NCI-H69 (cell line): ENCODE measurements at regions not wholly inside any gene's neighbourhood (a gene's known extent, or its start where the extent isn't known, plus 50 kb on each side); places are given as distances from the start of the nearest gene placed in this dataset.

Experiments used
- DNase-seq: peaks from one replicate; lab custom pipeline; 2025; lab: John Stamatoyannopoulos, UW

DNA sequence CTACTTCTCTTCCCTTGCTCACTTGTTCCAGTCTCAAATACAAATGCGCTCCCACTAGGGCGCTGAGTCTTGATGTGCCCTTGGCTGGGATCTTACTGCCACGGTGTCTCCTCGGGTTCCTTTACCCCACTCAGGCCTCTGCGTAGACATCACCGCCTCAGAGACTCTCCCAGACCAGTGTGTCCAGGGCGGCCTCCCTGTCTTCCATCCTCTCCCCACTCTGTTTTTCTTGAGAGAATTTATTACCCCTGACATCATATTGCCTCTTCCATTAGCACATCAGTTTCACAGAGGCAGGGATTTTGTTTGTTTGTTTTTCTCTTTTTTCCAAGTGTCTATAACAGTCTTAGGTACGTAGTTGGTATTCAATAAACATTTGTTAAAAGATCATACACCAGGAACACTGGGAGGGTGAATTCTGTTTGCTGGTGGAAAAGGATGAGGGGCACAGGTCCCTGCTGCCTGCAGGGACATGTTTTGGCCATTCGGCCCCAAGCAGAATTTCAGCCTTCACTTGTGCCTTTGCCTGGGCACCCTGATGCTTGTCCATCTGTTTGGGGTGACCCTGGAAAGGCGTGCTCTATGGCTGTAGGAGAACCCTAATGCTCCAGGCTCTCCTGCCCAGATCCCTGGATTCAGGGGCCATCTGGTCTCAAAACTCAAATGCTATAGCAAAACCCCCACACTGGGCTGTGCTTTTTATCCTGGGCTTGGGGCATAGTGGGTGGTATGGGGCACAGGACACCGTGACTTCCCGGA, 55.0 kb downstream of the RPL37A start:
- DNase-seq, result no peak

- no peak for DNase-seq
Measured at GRCh38 chr2:216554286-216554685, 55.6 kb downstream of the RPL37A start.

- peak; percentile 77 for DNase-seq
Measured at GRCh38 chr2:216554755-216555154, 56.1 kb downstream of the RPL37A start.

DNA sequence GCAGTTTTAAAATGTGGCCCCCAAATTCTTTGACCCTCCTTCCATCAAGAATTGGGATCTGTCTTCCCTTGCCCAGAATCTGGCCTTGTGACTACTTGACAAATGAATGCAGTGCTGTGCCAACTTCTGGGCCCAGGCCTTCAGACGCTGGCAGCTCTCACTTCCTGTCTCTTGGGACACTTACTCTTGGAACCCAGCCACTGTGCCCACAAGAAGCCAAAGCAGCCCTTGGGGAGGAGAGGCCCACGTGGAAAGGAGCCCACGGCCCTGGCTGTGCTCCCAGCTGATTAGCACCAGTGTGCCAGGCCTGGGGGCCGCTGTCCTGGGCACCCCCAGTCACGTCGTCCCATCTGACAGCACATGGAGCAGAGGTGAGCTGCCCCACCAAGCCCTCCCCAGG, 56.6 kb downstream of the RPL37A start:
- DNase-seq, result peak; percentile 76

GRCh38 chr2:216556202-216556601, 57.6 kb downstream of the RPL37A start:
- DNase-seq, result peak; percentile 8

DNA sequence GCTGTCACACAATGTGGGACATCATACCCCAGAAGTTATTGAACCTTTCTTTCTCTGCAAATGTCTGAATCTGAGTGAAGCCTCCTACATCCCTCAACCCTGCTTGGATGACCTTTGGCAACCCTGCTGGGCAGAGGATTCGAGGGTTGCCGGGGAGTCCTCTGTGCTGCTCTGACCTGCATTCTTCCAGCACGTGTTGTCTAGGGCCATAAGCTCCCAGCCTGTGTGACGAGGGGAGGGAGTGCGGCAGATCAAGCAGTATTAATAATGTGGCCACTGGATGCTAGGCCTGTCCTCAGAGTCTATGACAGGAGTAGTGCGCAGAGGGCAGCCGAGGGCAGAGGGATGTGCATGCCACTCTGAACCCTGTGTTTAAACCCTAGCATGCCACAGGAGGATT, 58.8 kb downstream of the RPL37A start:
- DNase-seq, result no peak

DNA sequence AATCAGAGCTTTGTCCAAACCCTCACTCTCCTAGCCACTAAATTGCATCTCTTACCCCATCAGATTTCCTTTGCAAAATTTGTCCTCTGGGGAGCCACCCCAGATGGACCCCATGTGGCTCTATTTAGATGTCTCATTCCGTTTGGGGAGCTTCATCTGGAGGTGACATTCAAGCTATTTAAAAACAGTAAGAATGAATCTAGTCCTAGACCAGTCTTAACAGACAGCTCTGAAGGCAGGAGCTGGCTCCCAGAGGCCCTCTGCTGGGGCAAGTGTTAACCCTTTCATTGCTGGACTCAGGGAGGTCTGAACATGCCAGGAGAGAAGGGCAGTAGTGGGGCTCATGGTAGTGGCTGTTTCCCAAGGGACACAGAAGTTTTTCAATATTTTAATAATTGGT, 59.2 kb downstream of the RPL37A start:
- DNase-seq, result no peak

- DNase-seq, result no peak
Measured at GRCh38 chr2:216559625-216560156, 61.0 kb downstream of the RPL37A start.

DNA sequence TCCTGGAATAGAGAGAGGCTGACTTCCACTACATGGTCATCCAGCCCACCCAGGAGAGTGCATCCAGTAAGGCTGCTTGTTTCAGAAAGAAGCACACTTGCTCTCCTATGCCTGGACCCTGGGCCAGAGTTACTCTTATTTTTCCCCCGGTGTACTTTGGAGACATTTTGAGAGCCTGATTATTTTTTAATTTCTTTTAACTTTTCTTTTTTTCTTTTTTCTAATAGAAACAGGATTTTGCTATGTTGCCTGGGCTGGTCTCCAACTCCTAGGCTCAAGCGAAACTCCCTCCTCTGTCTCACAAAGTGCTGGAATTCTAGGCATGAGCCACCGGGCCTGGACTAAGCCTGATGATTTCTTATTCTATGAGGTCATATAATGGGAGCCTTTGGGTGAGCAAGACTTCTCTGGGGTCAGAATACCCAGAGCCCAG, 62.2 kb downstream of the RPL37A start:
- DNase-seq, result no peak

DNA sequence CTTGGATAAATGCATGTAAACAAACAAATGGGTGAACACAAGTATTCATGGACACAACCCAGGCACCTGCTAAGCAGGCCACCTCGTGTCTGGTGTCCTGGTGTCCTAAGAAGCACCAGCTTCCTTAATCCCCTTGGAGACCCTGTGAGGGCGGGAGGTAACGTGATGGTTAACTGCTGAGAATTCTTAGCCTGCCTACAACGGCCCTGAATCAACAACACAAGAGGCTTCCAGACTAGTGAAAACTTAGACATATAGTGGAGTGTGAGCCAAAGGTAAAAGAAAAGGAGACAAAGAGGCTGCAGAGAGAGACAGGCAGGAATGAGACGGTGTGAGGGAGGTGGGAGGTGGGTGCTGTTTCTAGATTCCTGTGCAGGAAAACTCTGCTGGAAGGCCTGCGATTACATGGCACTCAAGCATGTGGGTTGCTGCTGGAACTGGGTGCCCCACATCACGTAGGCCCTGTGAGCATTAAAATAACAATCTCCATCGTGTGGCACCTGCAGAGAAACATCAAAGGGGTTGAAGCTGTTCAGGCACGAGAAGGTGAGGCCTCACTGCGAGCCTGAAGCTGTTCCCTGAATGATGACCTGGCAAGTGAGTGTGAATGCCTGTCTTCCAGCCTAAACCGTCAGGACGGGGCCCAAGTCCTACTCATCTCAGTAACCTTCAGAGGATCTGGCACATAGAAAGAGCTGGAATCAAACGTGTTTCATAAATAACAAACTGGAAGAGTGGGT, 64.2 kb downstream of the RPL37A start:
- no peak for DNase-seq

GRCh38 chr2:216563646-216564045, 65.0 kb downstream of the RPL37A start:
- no peak for DNase-seq

GRCh38 chr2:216564611-216565010, 66.0 kb downstream of the RPL37A start:
- DNase-seq, result no peak

DNA sequence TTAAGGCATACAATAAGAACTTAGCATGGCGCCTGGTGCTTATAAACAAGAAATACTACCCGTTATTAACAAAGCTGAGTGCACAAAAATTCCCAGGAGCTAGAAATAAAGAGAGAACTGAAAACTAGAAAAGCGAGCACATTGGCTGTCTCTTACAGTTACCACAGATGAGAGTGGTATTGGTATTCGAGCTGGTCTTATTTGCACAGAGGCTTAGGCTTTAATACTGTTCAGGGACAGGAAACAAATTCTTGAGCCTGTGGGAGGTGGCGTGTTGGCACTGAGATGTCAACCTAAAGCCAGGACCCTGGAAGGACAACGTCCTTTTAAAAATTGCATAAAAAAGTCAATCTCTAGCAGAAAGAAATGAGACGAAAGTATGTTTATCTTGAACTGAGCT, 67.3 kb upstream of the IGFBP2 start:
- DNase-seq, result no peak

- DNase-seq, result no peak
Measured at GRCh38 chr2:216568576-216568975, 64.6 kb upstream of the IGFBP2 start.

DNA sequence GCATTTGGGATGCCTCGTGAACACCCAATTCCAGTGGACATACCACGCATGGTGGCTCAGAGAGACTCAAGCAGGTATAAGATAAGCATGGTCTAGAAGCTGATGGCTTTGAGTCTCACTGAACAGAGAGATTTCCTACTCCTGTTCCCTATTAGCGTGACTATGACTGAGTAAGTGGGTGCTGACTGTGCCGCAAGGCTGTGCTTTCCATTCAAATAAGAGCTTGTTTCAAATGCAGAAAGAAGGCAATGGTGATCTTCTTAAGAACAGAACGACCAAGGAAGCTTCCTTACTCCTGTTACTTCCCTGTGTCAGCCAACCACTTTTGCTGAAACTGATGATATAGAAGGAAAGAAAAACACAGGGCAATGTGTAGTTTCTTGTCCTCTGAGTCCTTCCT, 63.5 kb upstream of the IGFBP2 start:
- DNase-seq, result no peak

DNA sequence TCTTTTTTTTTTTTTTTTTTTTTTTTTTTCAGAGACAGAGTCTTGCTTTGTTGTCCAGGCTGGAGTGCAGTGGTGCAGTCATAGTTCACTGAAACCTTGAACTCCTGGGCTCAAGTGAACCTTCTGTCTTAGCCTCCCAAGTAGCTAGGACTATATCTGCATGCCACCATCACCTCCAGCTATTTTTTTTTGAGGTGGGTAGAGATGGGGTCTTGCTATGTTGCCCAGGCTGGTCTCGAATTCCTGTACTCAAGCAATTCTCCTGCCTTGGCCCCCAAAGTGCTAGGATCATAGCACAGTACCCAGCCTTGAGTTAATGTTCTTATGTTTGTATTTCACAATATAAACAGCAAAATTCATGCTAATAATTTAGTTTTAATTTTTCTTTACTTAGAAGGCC, 62.9 kb upstream of the IGFBP2 start:
- no peak for DNase-seq

- no peak for DNase-seq
Measured at GRCh38 chr2:216571178-216571908, 61.9 kb upstream of the IGFBP2 start.

DNA sequence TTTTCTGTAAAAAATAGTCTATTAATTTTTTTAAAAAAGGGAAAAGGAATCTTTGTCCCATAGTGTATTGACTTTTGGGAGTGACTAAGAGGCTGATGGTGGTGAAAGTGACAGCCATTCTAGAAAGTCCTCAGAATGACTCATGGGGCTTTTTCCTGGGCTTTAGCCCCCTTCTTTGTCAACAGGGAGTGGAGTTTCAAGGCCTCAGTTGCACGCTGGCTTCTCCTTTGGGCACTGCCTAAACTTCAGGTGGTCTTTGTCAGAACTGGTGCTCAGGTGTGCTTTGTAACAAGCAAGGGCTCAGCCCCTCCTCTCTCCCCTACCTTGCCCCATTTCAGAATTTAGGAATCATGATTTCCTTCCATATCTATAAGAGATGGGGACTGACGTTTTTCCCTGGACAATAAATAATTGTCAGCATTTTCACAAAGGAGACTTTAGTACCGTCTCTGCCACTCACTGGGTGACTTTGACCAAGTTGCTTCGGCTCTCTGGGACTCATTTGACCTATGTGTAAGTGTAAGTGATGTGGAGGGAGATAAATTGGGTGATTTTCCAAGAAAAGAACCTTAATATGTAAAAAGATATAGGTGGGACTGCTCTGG, 61.2 kb upstream of the IGFBP2 start:
- DNase-seq, result no peak

GRCh38 chr2:216572582-216573578, 60.3 kb upstream of the IGFBP2 start:
- DNase-seq, result no peak

DNA sequence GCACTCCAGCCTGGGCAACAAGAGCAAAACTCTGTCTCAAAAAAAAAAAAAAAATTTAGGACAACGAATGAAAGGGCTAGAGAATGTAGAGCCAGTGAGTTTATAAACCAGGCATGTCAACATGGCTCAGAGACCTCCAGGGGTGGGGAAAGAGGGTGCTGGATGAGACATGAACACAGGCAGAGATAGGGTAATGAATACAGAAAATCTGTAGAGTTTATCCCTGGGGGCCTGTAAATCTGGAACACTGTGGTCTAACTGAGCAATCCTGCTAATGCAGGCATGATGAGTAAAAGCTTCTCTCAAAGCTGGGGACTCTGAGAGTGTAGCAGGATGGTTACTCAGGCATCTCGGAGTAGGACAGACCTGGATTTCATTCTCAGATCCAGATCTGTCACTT, 59.2 kb upstream of the IGFBP2 start:
- no peak for DNase-seq

DNA sequence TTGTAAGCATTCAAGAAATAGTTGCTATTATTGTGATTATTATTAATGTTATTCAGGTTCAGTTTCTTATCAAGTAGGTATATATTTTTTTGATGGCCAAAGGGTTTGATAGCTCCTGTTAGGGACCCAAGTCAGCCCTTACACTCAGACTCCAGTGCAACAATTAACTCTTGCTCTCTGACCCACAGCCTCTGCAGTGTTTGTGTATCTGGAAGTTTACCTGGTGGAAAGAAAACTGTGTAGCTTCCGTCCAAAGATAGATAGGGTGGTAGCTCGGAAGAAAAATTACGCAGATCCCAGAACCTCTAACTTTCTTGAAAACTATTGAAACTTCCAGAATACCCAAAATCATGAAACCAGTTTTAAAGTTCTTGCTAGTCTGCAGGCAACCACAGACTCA, 58.6 kb upstream of the IGFBP2 start:
- DNase-seq, result no peak
